ENCODE measurements at regions not wholly inside any gene's neighbourhood (a gene's known extent, or its start where the extent isn't known, plus 50 kb on each side); places are given as distances from the start of the nearest gene placed in this dataset.
"Not testable (repeated sequence)": the region's sequence is repeated elsewhere in the genome, so short reads cannot be mapped to it uniquely, and the experiment has no call there.

DNA sequence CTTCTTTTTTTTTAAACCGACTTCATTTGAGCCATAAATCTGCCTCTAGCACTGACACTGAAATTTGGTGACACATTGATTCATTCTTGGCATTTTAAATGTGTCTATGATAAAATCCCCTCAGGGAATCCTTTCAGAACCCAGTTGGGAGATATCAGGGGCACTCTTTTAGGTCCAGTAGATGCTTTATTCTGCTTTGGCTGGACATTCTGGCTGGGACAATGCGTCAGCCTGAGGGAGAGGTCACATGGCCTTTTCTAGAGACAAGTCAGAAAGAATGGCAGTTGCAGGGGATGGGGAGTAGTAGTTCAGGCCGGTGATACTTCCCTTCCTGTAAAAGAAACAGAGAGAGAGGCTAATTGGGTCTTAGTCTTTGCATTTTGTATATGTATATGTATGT, 63.1 kb downstream of the TRIM43 start:
- not testable (repeated sequence) for DNase-seq

- not testable (repeated sequence) for DNase-seq
Observed at GRCh38 chr2:95656553-95656952, 64.8 kb downstream of the TRIM43 start.

DNA sequence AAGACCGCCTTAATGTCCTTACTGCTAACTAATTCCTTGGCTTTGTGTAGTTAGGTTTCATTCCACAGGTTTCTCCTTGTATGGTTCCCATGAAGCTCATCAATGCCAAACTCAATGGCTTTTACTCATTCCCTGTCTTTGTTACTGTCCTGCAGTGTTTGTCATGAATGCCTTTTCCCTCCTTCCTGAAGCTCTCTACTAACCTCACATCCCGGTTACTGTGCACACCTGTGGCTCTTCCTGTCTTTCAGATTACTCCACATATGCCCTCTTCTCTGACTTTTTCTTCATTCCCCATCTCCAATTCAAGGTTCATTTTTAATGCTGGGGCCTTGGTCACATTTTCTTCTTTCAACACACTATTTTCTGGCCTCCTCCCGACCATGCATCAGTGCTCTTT, 66.1 kb downstream of the TRIM43 start:
- not testable (repeated sequence) for DNase-seq

DNA sequence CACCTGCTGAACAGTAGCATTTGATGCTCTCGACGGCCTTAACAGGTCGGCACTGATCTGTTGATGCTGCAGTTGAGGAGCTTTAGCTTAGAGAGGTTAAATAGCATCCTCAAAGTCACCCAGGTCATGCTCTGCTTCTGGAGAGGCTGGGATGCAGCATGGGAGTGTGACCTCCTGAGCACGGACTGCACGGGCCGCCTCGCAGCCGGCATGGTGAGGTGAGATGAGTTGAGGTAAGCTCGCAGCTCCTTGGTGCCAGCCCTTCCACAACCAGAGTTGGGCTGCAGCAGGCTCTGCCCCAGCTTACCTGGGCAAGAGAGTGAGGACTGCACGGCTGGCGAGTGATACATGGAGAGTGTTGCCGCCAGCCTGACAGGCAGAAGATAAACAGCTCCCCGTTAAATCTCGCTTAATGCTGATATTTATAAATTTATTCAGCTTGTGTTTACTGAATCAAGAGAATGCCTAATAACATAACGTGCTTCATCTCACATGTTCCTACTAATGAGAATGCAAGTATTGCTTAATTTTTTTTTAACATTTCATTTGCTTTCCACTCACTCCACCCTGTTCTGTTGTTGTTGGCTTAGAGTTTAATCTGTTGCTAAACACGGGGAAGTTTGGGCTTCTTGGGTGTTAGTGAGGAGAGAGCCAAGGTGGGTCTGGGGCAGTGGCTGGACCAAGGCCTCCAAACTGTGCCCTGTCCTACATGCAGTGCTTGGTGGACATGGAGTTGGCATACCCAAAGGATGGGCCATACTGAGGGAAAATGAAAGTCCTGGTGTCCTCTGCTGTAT, 69.2 kb downstream of the TRIM43 start:
- DNase-seq: not testable (repeated sequence)

DNA sequence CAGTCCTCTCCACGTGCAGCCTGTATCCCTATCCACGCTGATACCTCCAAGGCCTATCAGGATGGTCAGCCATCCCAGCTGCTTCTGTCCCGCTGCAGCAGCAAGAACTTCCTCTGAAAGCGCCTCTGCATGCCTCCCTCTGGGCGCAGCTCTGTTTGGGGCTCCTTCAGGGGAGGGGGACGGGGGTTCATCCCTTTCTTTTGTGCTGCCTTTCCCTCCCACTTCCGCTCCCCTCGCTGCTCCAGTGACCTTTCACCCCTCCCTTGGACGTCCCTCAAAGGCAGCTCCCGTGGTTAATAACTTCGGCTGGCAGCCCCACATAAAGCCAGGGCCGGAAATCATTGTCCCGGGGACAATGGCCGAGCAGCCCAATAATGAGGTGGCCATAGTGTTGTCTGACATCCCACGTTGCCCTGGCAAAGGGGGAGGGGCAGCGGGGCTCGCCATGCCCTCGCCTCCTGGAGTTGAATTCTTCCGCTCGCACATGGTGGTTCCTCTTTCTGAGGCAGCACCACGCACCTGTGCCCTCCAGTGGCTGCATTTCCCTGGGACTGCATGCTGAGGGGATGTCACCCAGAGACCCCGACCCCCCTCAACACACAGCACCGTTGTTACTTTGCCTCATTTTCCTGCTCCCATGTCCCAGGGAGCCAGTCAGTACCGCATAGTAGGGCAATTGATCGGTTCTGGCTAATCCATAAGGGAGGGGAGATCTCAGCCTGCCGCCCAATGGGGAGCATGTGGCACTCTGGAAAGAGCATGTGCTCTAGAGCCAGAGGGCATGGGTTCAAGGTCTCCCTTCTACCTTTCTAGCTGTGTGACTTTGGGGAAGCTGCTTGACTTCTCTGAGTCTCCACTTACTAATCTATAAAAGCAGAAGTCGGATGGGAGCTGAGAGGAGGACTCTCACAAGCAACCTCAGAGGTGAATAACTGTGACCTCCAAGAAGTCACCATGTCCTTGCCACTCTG, 72.0 kb downstream of the TRIM43 start:
- not testable (repeated sequence) for DNase-seq

DNA sequence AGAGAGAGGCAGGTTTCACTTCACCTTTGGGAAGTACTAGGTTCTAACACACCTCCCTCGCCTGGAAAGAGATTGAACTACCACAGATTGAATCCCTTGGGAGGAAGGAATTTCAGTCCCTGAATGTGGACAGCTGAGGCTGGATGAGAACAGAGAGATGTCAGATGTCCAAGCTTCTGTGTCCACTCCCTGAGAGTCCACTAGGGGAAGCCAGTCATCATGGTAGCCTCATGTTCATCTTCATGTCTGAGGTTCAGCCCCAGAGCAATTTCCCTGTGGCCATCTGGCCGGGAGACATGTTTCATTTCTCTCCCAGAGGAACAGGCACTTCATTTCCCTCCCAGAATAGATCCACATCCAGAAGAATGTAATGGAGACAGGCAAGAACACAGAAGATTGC, 74.8 kb downstream of the TRIM43 start:
- DNase-seq: not testable (repeated sequence)

DNA sequence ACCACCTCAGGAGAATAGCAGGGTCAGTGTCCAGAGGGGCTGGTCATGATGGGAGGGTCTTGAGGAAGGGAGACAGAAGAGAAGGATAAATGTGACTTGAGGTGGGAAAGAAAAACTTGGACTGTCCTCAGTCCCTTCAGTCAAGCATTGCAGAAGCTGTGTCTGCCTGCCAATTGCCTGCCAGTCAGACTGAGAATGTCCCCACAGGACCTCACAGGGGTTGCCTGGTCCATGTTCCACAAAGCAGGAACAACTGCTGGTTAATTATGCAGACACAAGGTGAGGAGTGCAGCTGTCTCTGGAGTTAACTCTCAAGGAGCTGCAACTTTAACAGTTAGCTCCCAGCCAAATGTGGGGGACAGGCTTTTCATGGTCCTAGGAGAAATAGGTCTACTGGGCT, 75.7 kb downstream of the TRIM43 start:
- no peak for DNase-seq

GRCh38 chr2:95668934-95669333, 77.1 kb downstream of the TRIM43 start:
- not testable (repeated sequence) for DNase-seq

DNA sequence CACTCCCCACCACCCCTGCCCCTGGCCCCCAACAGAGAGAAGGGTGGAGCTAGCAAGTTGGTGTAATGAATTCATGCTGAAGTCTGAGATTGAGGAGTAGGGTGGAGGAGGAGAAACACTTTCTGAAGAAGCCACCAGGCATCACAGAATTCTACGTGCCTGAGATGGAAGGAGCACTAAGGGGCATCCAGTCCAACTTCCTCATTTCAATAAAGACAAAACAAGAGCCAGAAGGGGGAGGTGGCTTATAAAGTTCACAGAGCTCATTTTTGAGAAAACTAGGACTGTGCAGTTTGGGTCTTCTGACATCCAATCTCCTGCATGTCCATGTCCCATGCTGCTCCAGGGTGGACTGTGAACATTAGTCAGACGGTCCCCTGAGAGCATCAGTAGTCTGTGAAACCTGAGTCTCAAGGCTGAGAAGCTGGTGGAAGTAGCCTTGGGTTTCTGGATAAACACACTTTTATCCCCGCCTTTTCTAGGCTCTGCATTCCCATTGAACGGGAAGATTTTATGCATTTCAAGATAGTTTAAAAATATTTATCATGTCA, 77.7 kb downstream of the TRIM43 start:
- DNase-seq: no peak

GRCh38 chr2:95670167-95670566, 78.4 kb downstream of the TRIM43 start:
- no peak for DNase-seq

GRCh38 chr2:95670686-95671085, 78.9 kb downstream of the TRIM43 start:
- DNase-seq: no peak

DNA sequence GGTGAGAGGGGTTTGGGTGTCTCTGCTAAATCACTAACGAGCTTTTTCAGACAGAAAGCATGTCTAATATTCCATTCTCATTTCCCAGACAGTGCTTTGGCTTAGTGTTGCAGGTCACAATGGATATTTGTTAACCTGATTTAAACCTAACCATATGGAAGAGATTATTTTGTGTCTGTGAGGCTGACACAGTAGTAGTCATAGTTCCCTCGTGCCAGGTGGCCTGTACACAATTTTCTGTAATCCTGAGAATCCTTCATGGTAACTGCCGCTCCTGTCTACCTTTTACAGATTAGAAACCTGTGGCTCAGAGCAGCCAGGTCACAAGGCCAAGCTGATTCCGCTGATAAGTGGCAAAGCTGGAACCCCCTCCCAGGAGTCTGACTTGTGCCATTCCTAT, 79.4 kb downstream of the TRIM43 start:
- not testable (repeated sequence) for DNase-seq

DNA sequence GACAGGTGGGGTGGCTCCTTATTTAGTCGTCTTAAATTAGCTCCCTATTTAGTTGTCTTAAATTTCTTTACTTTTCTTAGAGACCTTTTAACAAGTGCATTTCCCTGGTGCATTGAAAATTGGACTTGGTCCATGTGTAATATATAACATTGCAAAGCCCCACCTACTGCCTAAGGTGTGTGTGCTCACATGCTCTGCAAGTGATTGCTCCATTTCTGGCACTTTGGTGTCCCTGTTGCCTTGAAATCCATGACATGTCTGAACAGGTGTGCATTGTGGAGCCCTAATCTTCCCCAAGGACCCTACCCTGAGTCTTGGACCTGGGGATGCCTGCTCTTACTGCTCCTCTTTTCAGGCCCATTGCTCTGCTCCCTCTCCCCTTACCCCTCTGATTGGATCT, 80.2 kb downstream of the TRIM43 start:
- DNase-seq: not testable (repeated sequence)

- not testable (repeated sequence) for DNase-seq
Observed at GRCh38 chr2:95672500-95672899, 80.7 kb downstream of the TRIM43 start.

DNA sequence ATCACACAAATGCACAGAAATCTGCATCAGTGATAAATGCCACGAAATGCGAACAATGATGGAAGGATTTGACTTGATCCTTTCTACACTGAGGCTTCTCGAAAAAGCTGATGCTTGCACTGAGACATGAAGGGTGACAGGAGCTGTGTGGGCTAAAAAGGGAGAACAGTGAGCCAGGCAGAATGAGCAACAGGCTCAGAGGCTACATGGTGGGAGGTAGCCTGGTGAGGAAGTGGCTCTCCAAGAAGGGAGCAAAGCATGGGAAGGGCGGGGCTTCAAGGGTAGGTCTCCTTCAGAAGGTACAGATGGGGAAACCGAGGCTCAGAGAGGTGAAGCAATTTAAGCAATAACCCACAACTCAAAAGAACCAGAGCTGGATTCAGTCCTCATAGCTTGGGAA, 82.4 kb downstream of the TRIM43 start:
- DNase-seq: no peak

DNA sequence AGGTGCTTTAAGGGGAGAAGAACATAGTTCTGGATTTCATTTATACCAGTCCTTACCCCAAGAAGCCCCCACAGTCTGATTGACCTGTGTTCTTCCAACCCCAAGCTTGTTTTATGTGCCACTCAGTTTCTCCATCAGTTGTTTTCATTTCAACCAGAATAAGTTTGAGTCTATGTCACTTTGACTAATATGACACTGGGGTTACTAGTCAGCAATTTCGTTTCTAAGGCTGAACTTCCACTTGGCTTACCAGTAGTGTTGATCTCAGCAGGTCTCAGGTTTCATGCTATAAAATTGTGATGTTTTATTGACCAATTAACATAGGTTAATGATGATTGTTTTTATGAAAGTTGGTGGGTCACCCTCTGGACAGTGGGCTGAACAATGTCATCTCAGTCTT, 84.8 kb downstream of the TRIM43 start:
- DNase-seq: not testable (repeated sequence)

GRCh38 chr2:95677346-95677745, 85.5 kb downstream of the TRIM43 start:
- DNase-seq: no peak

GRCh38 chr2:95677833-95678232, 86.0 kb downstream of the TRIM43 start:
- not testable (repeated sequence) for DNase-seq

DNA sequence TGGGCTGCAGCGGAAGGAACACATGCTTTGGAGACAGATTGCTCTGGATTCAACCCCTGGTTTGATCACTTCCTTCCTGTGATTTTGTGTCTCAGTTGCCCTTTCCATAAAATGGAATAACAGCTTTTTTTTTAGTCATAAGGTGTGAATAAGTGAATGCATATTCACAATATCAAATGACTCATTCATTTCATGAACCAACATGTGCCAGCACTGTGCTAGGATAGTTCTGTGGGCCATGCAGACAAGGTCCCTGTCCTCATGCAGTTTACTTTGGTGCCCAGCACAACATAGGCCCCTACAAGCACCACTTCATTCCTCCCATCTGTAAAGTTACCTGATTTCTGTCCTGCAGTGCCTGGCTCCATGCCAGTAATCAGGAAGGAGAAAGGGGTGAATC, 89.4 kb downstream of the TRIM43 start:
- not testable (repeated sequence) for DNase-seq

GRCh38 chr2:95681589-95682081, 89.8 kb downstream of the TRIM43 start:
- DNase-seq: not testable (repeated sequence)

- not testable (repeated sequence) for DNase-seq
Observed at GRCh38 chr2:95682889-95683517, 91.2 kb downstream of the TRIM43 start.

DNA sequence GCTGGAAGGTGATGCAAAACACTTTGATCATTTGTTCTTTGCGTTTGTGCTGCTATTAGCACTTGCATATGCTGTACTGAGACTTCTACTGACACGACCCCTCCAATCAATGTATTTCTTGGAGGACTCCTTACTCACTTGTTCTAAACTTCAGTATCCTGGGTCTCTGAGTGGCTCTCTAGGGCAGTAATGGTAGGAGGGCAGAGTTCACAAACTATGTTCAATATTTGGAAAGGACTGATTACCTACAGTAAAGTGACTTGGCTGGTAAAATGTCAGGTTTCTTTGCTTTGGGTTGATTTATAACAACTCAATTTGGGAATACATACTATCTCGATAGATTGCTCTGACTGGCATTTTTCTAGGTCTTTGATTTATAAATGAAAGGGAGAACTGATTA, 93.7 kb downstream of the TRIM43 start:
- no peak for DNase-seq

Data from stimulated activated CD4-positive, alpha-beta T cell treated with anti-CD3 and anti-CD28 coated beads, Interleukin-2, amount 100 ng/mL, for 48 hours (primary cell).